HL-60 (cell line): ENCODE measurements at regions not wholly inside any gene's neighbourhood (a gene's known extent, or its start where the extent isn't known, plus 50 kb on each side); places are given as distances from the start of the nearest gene placed in this dataset.

Experiments
- DNase-seq, 2 experiments: peaks; one replicate each; pipeline ENCODE4 v3.0.0-alpha.2; 2010 to 2020; ENCODE audit warnings: low read depth in 1 of 2, low spot score in 1 of 2
- H3K27ac ChIP-seq: fragments of 250-450 bp; sonication (Bioruptor Pico); replicated peaks from 2 replicates; pipeline ENCODE4 v1.5.1; 2020; ENCODE audit warnings: mild to moderate bottlenecking, moderate library complexity
- H3K27me3 ChIP-seq: fragments of 250-450 bp; sonication (Bioruptor Pico); 2 replicates; pipeline ENCODE4 v1.5.1; 2021; ENCODE audit warnings: mild to moderate bottlenecking, moderate library complexity; ENCODE audit not compliant: insufficient read depth, poor library complexity, severe bottlenecking
- H3K4me3 ChIP-seq: replicated peaks from 2 replicates; pipeline ENCODE4 v1.5.1; 2011; ENCODE audit warnings: mild to moderate bottlenecking, control low read depth, low read length; ENCODE audit not compliant: insufficient read depth
- CTCF ChIP-seq: IDR thresholded peaks from one replicate; pipeline ENCODE4 v1.5.1; 2011; ENCODE audit warnings: low read length, control low read depth, inconsistent platforms; ENCODE audit not compliant: insufficient read depth
- GABPA ChIP-seq: IDR thresholded peaks from 2 replicates; pipeline ENCODE4 v1.6.1; 2012; ENCODE audit warnings: low read depth
- POLR2AphosphoS5 ChIP-seq: IDR thresholded peaks from 2 replicates; pipeline ENCODE4 v1.6.1; 2012; ENCODE audit warnings: low read depth
- REST ChIP-seq: IDR thresholded peaks from 2 replicates; pipeline ENCODE4 v1.6.1; 2012; ENCODE audit warnings: low read depth; ENCODE audit not compliant: insufficient replicate concordance
- SPI1 ChIP-seq: IDR thresholded peaks from 2 replicates; pipeline ENCODE4 v1.6.1; 2012; ENCODE audit warnings: low read depth, mild to moderate bottlenecking, borderline replicate concordance

GRCh38 chr4:189092581-189092980 is 848.1 kb upstream of the FRG1 start:
- TF ChIP-seq GABPA (no peak), POLR2AphosphoS5 (no peak), REST (no peak), SPI1 (no peak), CTCF (no peak)
- H3K27me3 ChIP-seq, result no peaks in the 10 kb centered on the region
- H3K27ac ChIP-seq, result no peak overlapping the region
- no peak overlapping the region for H3K4me3 ChIP-seq
- DNase-seq, result no peak

- H3K4me3 ChIP-seq, result no peak overlapping the region
- no peak for DNase-seq
- H3K27ac ChIP-seq, result no peak overlapping the region
- H3K27me3 ChIP-seq, result no peaks in the 10 kb centered on the region
- TF ChIP-seq POLR2AphosphoS5 (no peak), SPI1 (no peak), REST (no peak), CTCF (no peak)
Observed at GRCh38 chr4:189096108-189096507, 844.6 kb upstream of the FRG1 start.

- TF ChIP-seq CTCF (no peak), GABPA (no peak), REST (no peak), SPI1 (no peak), POLR2AphosphoS5 (no peak)
- Histone ChIP-seq H3K27me3 (no peaks in the 10 kb centered on the region), H3K4me3 (no peak overlapping the region), H3K27ac (no peak overlapping the region)
- DNase-seq, result no peak
Observed at GRCh38 chr4:189096717-189097116, 844.0 kb upstream of the FRG1 start.
